ENCODE measurements at regions not wholly inside any gene's neighbourhood (a gene's known extent, or its start where the extent isn't known, plus 50 kb on each side); places are given as distances from the start of the nearest gene placed in this dataset.

- WGBS (ENCODE audit: extremely low coverage, insufficient coverage, insufficient read length), result no CpG with 5 or more reads among the region's 2 CpGs
- no peak overlapping the region for H3K27ac ChIP-seq (ENCODE audit: low read depth, low read length)
- H2AK5ac ChIP-seq (ENCODE audit: low read length), result no peak overlapping the region
- peaks cover 0 to 1% of the 10 kb centered on the region in 2 experiments for H3K4me1 ChIP-seq (ENCODE audit: control insufficient read depth in 1 of 2, insufficient read depth in 2 of 2, low read length in 2 of 2)
- no peak overlapping the region for H4K8ac ChIP-seq (ENCODE audit: low read depth, low read length)
- DNase-seq, result no peak
- H2AFZ ChIP-seq (ENCODE audit: insufficient read depth, low read length, poor library complexity), result no peak overlapping the region
- H3K9me3 ChIP-seq (ENCODE audit: insufficient read depth, low read depth, low read length), result peaks cover 6% of the 10 kb centered on the region
- no peak overlapping the region for H2BK5ac ChIP-seq (ENCODE audit: low read depth, low read length, poor library complexity)
- H3K4ac ChIP-seq (ENCODE audit: low read depth, low read length), result no peak overlapping the region
- H3K23ac ChIP-seq (ENCODE audit: low read length), result no peak overlapping the region
- no peak overlapping the region for H3K14ac ChIP-seq (ENCODE audit: low read length)
- no peaks in the 10 kb centered on the region for H3K79me2 ChIP-seq (ENCODE audit: control insufficient read depth, insufficient read depth, low read length, poor library complexity)
- H2BK12ac ChIP-seq (ENCODE audit: low read length), result no peak overlapping the region
- H3K18ac ChIP-seq (ENCODE audit: low read length), result no peak overlapping the region
- no peak overlapping the region for H4K91ac ChIP-seq (ENCODE audit: low read depth, low read length)
- no peak overlapping the region for H2BK120ac ChIP-seq (ENCODE audit: insufficient read depth, low read length, poor library complexity)
- H3K27me3 ChIP-seq (ENCODE audit: insufficient read depth, low read length), result no peaks in the 10 kb centered on the region
- H3K4me3 ChIP-seq (ENCODE audit: low read depth, low read length), result no peak overlapping the region
- H4K12ac ChIP-seq (ENCODE audit: low read depth, low read length), result no peak overlapping the region
- H3K36me3 ChIP-seq (ENCODE audit: control insufficient read depth in 1 of 2, insufficient read depth in 2 of 2, low read length in 2 of 2), result no peaks in the 10 kb centered on the region
- no peak overlapping the region for H3K4me2 ChIP-seq (ENCODE audit: low read length)
- no peak overlapping the region for H3K9ac ChIP-seq (ENCODE audit: low read length)
- H3K79me1 ChIP-seq (ENCODE audit: low read length), result peaks cover 2% of the 10 kb centered on the region
These were observed 259.2 kb upstream of the KITLG start for GRCh38 chr12:88839486-88839885.

- H3K18ac ChIP-seq (ENCODE audit: low read length), result no peak overlapping the region
- H4K91ac ChIP-seq (ENCODE audit: low read depth, low read length), result no peak overlapping the region
- no peaks in the 10 kb centered on the region for H3K79me2 ChIP-seq (ENCODE audit: control insufficient read depth, insufficient read depth, low read length, poor library complexity)
- H3K36me3 ChIP-seq (ENCODE audit: control insufficient read depth in 1 of 2, insufficient read depth in 2 of 2, low read length in 2 of 2), result no peaks in the 10 kb centered on the region
- H2BK120ac ChIP-seq (ENCODE audit: insufficient read depth, low read length, poor library complexity), result no peak overlapping the region
- H2AFZ ChIP-seq (ENCODE audit: insufficient read depth, low read length, poor library complexity), result no peak overlapping the region
- H3K14ac ChIP-seq (ENCODE audit: low read length), result no peak overlapping the region
- H3K79me1 ChIP-seq (ENCODE audit: low read length), result peaks cover 2% of the 10 kb centered on the region
- H3K9me3 ChIP-seq (ENCODE audit: insufficient read depth, low read depth, low read length), result peaks cover 6% of the 10 kb centered on the region
- peak; percentile 54 to 77 for DNase-seq
- WGBS (ENCODE audit: extremely low coverage, insufficient coverage, insufficient read length), result no CpG with 5 or more reads among the region's 1 CpG
- no peak overlapping the region for H3K4me3 ChIP-seq (ENCODE audit: low read depth, low read length)
- H4K12ac ChIP-seq (ENCODE audit: low read depth, low read length), result no peak overlapping the region
- H3K27ac ChIP-seq (ENCODE audit: low read depth, low read length), result no peak overlapping the region
- H3K23ac ChIP-seq (ENCODE audit: low read length), result no peak overlapping the region
- no peak overlapping the region for H2AK5ac ChIP-seq (ENCODE audit: low read length)
- H3K9ac ChIP-seq (ENCODE audit: low read length), result no peak overlapping the region
- H3K4me1 ChIP-seq (ENCODE audit: control insufficient read depth in 1 of 2, insufficient read depth in 2 of 2, low read length in 2 of 2), result peaks cover 0 to 1% of the 10 kb centered on the region in 2 experiments
- no peak overlapping the region for H3K4ac ChIP-seq (ENCODE audit: low read depth, low read length)
- no peak overlapping the region for H2BK5ac ChIP-seq (ENCODE audit: low read depth, low read length, poor library complexity)
- no peak overlapping the region for H4K8ac ChIP-seq (ENCODE audit: low read depth, low read length)
- no peak overlapping the region for H3K4me2 ChIP-seq (ENCODE audit: low read length)
- no peaks in the 10 kb centered on the region for H3K27me3 ChIP-seq (ENCODE audit: insufficient read depth, low read length)
- H2BK12ac ChIP-seq (ENCODE audit: low read length), result no peak overlapping the region
These were observed 255.9 kb upstream of the KITLG start for GRCh38 chr12:88836156-88836555.

GRCh38 chr12:88834226-88834625, 254.0 kb upstream of the KITLG start:
- H3K79me2 ChIP-seq (ENCODE audit: control insufficient read depth, insufficient read depth, low read length, poor library complexity), result no peaks in the 10 kb centered on the region
- H3K27me3 ChIP-seq (ENCODE audit: insufficient read depth, low read length), result no peaks in the 10 kb centered on the region
- H4K91ac ChIP-seq (ENCODE audit: low read depth, low read length), result no peak overlapping the region
- no peak overlapping the region for H2BK12ac ChIP-seq (ENCODE audit: low read length)
- no peak overlapping the region for H3K27ac ChIP-seq (ENCODE audit: low read depth, low read length)
- no peak overlapping the region for H3K4me3 ChIP-seq (ENCODE audit: low read depth, low read length)
- no peak overlapping the region for H3K4ac ChIP-seq (ENCODE audit: low read depth, low read length)
- no peak overlapping the region for H2AK5ac ChIP-seq (ENCODE audit: low read length)
- H3K4me1 ChIP-seq (ENCODE audit: control insufficient read depth in 1 of 2, insufficient read depth in 2 of 2, low read length in 2 of 2), result peaks cover 0 to 1% of the 10 kb centered on the region in 2 experiments
- WGBS (ENCODE audit: extremely low coverage, insufficient coverage, insufficient read length), result no CpG with 5 or more reads among the region's 1 CpG
- no peak overlapping the region for H4K12ac ChIP-seq (ENCODE audit: low read depth, low read length)
- H3K9me3 ChIP-seq (ENCODE audit: insufficient read depth, low read depth, low read length), result peaks cover 6% of the 10 kb centered on the region
- H3K4me2 ChIP-seq (ENCODE audit: low read length), result no peak overlapping the region
- H3K23ac ChIP-seq (ENCODE audit: low read length), result no peak overlapping the region
- peaks cover 2% of the 10 kb centered on the region for H3K79me1 ChIP-seq (ENCODE audit: low read length)
- DNase-seq, result no peak
- H3K18ac ChIP-seq (ENCODE audit: low read length), result no peak overlapping the region
- no peak overlapping the region for H2AFZ ChIP-seq (ENCODE audit: insufficient read depth, low read length, poor library complexity)
- no peaks in the 10 kb centered on the region for H3K36me3 ChIP-seq (ENCODE audit: control insufficient read depth in 1 of 2, insufficient read depth in 2 of 2, low read length in 2 of 2)
- no peak overlapping the region for H3K9ac ChIP-seq (ENCODE audit: low read length)
- H2BK5ac ChIP-seq (ENCODE audit: low read depth, low read length, poor library complexity), result no peak overlapping the region
- H3K14ac ChIP-seq (ENCODE audit: low read length), result no peak overlapping the region
- H2BK120ac ChIP-seq (ENCODE audit: insufficient read depth, low read length, poor library complexity), result no peak overlapping the region
- H4K8ac ChIP-seq (ENCODE audit: low read depth, low read length), result no peak overlapping the region

GRCh38 chr12:88833641-88834116, 253.4 kb upstream of the KITLG start:
- H2AK5ac ChIP-seq (ENCODE audit: low read length), result no peak overlapping the region
- H3K79me1 ChIP-seq (ENCODE audit: low read length), result peaks cover 2% of the 10 kb centered on the region
- no peak overlapping the region for H3K4ac ChIP-seq (ENCODE audit: low read depth, low read length)
- H3K9me3 ChIP-seq (ENCODE audit: insufficient read depth, low read depth, low read length), result peaks cover 3% of the 10 kb centered on the region
- H3K14ac ChIP-seq (ENCODE audit: low read length), result no peak overlapping the region
- H2BK5ac ChIP-seq (ENCODE audit: low read depth, low read length, poor library complexity), result no peak overlapping the region
- H2BK120ac ChIP-seq (ENCODE audit: insufficient read depth, low read length, poor library complexity), result no peak overlapping the region
- no peak for DNase-seq
- H4K91ac ChIP-seq (ENCODE audit: low read depth, low read length), result no peak overlapping the region
- no peak overlapping the region for H4K8ac ChIP-seq (ENCODE audit: low read depth, low read length)
- no peaks in the 10 kb centered on the region for H3K36me3 ChIP-seq (ENCODE audit: control insufficient read depth in 1 of 2, insufficient read depth in 2 of 2, low read length in 2 of 2)
- H3K18ac ChIP-seq (ENCODE audit: low read length), result no peak overlapping the region
- no peak overlapping the region for H3K27ac ChIP-seq (ENCODE audit: low read depth, low read length)
- H3K27me3 ChIP-seq (ENCODE audit: insufficient read depth, low read length), result no peaks in the 10 kb centered on the region
- no peaks in the 10 kb centered on the region for H3K79me2 ChIP-seq (ENCODE audit: control insufficient read depth, insufficient read depth, low read length, poor library complexity)
- no peak overlapping the region for H2AFZ ChIP-seq (ENCODE audit: insufficient read depth, low read length, poor library complexity)
- no peak overlapping the region for H3K9ac ChIP-seq (ENCODE audit: low read length)
- no peak overlapping the region for H3K23ac ChIP-seq (ENCODE audit: low read length)
- H3K4me2 ChIP-seq (ENCODE audit: low read length), result no peak overlapping the region
- no peak overlapping the region for H2BK12ac ChIP-seq (ENCODE audit: low read length)
- H3K4me1 ChIP-seq (ENCODE audit: control insufficient read depth in 1 of 2, insufficient read depth in 2 of 2, low read length in 2 of 2), result peaks cover 0 to 1% of the 10 kb centered on the region in 2 experiments
- no peak overlapping the region for H4K12ac ChIP-seq (ENCODE audit: low read depth, low read length)
- H3K4me3 ChIP-seq (ENCODE audit: low read depth, low read length), result no peak overlapping the region

All from trophoblast cell (in vitro differentiated cells and primary cell).